Endothelial cell of umbilical vein (primary cell): ENCODE measurements at regions not wholly inside any gene's neighbourhood (a gene's known extent, or its start where the extent isn't known, plus 50 kb on each side); places are given as distances from the start of the nearest gene placed in this dataset.

Experiments used
- GATA2 ChIP-seq: IDR thresholded peaks from 2 replicates; pipeline ENCODE4 v1.7.0; 2011; ENCODE audit warnings: low read depth, mild to moderate bottlenecking, moderate library complexity, mixed read lengths, low read length; ENCODE audit not compliant: insufficient read length, insufficient read depth
- POLR2A ChIP-seq: IDR thresholded peaks from 2 replicates; pipeline ENCODE4 v1.6.1; 2012; ENCODE audit warnings: low read depth, mild to moderate bottlenecking, control low read depth, low read length
- TF ChIP-seq, protein P1 (sequence below), 2 donors: IDR thresholded peaks; 1 replicate in 1 of 2; 2 replicates in 1 of 2; pipeline ENCODE4 v1.5.1; 2011; ENCODE audit warnings: low read length in 2 of 2, mild to moderate bottlenecking in 2 of 2, moderate library complexity in 2 of 2, control low read depth in 1 of 2, inconsistent platforms in 1 of 2, low read depth in 1 of 2; ENCODE audit not compliant: insufficient read depth in 1 of 2; ENCODE audit errors: extremely low read depth in 1 of 2
- TF ChIP-seq, protein P2 (sequence below): IDR thresholded peaks from 2 replicates; pipeline ENCODE4 v1.6.1; 2011; ENCODE audit not compliant: insufficient read depth, insufficient read length

DNA sequence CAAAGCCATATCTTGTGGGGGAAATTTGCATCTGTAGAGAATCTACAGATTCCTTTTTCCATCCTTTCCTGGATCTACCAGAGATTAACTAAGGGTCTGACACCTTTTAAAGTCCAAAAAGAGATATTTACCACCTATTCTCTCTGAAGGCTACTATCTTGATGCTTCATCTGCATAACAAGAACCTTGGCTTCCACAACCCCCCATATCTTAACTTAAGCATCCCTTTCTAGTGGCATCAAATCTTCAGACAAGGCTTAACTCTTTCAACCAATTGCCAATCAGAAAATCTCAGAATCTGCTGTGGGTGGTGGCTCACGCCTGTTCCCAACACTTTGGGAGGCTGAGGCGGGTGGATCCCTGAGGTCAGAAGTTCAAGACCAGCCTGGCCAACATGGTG, 74.3 kb upstream of the FICD start:
- TF ChIP-seq, protein P1, sequence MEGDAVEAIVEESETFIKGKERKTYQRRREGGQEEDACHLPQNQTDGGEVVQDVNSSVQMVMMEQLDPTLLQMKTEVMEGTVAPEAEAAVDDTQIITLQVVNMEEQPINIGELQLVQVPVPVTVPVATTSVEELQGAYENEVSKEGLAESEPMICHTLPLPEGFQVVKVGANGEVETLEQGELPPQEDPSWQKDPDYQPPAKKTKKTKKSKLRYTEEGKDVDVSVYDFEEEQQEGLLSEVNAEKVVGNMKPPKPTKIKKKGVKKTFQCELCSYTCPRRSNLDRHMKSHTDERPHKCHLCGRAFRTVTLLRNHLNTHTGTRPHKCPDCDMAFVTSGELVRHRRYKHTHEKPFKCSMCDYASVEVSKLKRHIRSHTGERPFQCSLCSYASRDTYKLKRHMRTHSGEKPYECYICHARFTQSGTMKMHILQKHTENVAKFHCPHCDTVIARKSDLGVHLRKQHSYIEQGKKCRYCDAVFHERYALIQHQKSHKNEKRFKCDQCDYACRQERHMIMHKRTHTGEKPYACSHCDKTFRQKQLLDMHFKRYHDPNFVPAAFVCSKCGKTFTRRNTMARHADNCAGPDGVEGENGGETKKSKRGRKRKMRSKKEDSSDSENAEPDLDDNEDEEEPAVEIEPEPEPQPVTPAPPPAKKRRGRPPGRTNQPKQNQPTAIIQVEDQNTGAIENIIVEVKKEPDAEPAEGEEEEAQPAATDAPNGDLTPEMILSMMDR (IDR thresholded peaks at IDR 0.05; ENCODE audit: extremely low read depth in 1 of 2, insufficient read depth in 1 of 2, low read depth in 1 of 2, low read length in 2 of 2), result no peak
- TF ChIP-seq POLR2A (no peak), GATA2 (no peak)
- TF ChIP-seq, protein P2, sequence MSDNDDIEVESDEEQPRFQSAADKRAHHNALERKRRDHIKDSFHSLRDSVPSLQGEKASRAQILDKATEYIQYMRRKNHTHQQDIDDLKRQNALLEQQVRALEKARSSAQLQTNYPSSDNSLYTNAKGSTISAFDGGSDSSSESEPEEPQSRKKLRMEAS, result no peak
